ENCODE measurements at regions not wholly inside any gene's neighbourhood (a gene's known extent, or its start where the extent isn't known, plus 50 kb on each side); places are given as distances from the start of the nearest gene placed in this dataset.
"Not testable (repeated sequence)": the region's sequence is repeated elsewhere in the genome, so short reads cannot be mapped to it uniquely, and the experiment has no call there.

DNA sequence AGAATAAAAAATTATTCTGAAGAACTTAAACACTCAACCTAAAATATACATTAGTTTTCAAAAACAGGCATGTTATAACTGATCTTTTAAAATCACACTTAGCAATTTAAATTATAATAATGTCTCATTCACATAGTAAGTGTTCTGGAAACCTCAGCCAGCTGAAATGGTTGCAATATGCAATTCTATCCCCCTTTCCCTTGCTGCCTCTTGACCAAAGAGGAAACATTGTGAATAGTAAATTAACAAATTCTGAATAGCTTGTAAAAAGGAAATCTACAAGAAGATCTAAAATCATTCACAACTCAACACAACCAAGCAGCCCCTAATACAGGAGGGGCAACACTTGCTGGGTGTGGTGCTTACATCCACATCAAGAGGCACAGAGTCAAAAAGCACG is 431.9 kb downstream of the BCAT1 start:
- peaks cover 22% of the 10 kb centered on the region for H3K36me3 Mint-ChIP-seq (ENCODE audit: unreplicated experiment)
- DNase-seq (ENCODE audit: extremely low spot score, unreplicated experiment): no peak
- no peak overlapping the region for H3K27ac Mint-ChIP-seq (ENCODE audit: unreplicated experiment)
- no peaks in the 10 kb centered on the region for H3K27me3 Mint-ChIP-seq (ENCODE audit: unreplicated experiment)
- no peak overlapping the region for H3K4me3 Mint-ChIP-seq (ENCODE audit: unreplicated experiment)
- H3K4me1 Mint-ChIP-seq (ENCODE audit: unreplicated experiment): no peaks in the 10 kb centered on the region
- peaks cover 30% of the 10 kb centered on the region for H3K9me3 Mint-ChIP-seq (ENCODE audit: unreplicated experiment)
- TF ChIP-seq, protein P1, sequence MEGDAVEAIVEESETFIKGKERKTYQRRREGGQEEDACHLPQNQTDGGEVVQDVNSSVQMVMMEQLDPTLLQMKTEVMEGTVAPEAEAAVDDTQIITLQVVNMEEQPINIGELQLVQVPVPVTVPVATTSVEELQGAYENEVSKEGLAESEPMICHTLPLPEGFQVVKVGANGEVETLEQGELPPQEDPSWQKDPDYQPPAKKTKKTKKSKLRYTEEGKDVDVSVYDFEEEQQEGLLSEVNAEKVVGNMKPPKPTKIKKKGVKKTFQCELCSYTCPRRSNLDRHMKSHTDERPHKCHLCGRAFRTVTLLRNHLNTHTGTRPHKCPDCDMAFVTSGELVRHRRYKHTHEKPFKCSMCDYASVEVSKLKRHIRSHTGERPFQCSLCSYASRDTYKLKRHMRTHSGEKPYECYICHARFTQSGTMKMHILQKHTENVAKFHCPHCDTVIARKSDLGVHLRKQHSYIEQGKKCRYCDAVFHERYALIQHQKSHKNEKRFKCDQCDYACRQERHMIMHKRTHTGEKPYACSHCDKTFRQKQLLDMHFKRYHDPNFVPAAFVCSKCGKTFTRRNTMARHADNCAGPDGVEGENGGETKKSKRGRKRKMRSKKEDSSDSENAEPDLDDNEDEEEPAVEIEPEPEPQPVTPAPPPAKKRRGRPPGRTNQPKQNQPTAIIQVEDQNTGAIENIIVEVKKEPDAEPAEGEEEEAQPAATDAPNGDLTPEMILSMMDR (IDR thresholded peaks at IDR 0.05): no peak

GRCh38 chr12:24510581-24511125 is 438.2 kb downstream of the BCAT1 start:
- H3K4me1 Mint-ChIP-seq (ENCODE audit: unreplicated experiment): no peaks in the 10 kb centered on the region
- no peaks in the 10 kb centered on the region for H3K9me3 Mint-ChIP-seq (ENCODE audit: unreplicated experiment)
- H3K27me3 Mint-ChIP-seq (ENCODE audit: unreplicated experiment): no peaks in the 10 kb centered on the region
- H3K4me3 Mint-ChIP-seq (ENCODE audit: unreplicated experiment): no peak overlapping the region
- DNase-seq (ENCODE audit: extremely low spot score, unreplicated experiment): no peak
- TF ChIP-seq, protein P1 (IDR thresholded peaks at IDR 0.05): no peak
- H3K27ac Mint-ChIP-seq (ENCODE audit: unreplicated experiment): no peak overlapping the region
- no peaks in the 10 kb centered on the region for H3K36me3 Mint-ChIP-seq (ENCODE audit: unreplicated experiment)

DNA sequence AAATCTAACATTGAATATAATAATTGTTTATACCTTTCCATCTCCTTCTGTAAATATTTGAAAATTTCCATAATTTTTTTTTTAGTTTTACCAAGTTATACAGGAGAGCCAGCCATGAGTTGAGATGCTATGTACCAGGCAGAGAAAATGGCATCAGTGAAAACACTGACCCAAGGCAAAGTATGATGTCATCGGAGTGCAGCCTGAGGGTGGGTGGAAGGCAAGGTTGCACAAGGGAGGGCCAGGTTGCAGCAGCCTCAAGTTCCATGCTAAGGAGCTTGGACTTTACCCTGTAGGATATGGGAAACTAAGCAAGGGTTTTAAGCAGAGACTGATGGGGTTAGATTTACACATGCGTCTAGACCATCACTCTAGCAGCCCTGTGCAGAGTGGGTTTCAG is 441.1 kb downstream of the BCAT1 start:
- TF ChIP-seq, protein P1 (IDR thresholded peaks at IDR 0.05): no peak
- no peak overlapping the region for H3K4me3 Mint-ChIP-seq (ENCODE audit: unreplicated experiment)
- H3K27me3 Mint-ChIP-seq (ENCODE audit: unreplicated experiment): no peaks in the 10 kb centered on the region
- no peaks in the 10 kb centered on the region for H3K9me3 Mint-ChIP-seq (ENCODE audit: unreplicated experiment)
- H3K27ac Mint-ChIP-seq (ENCODE audit: unreplicated experiment): no peak overlapping the region
- no peaks in the 10 kb centered on the region for H3K36me3 Mint-ChIP-seq (ENCODE audit: unreplicated experiment)
- H3K4me1 Mint-ChIP-seq (ENCODE audit: unreplicated experiment): no peaks in the 10 kb centered on the region
- no peak for DNase-seq (ENCODE audit: extremely low spot score, unreplicated experiment)

GRCh38 chr12:24505366-24506015 is 443.4 kb downstream of the BCAT1 start:
- DNase-seq (ENCODE audit: extremely low spot score, unreplicated experiment): no peak
- TF ChIP-seq, protein P1 (IDR thresholded peaks at IDR 0.05): no peak
- Mint-ChIP-seq H3K36me3 (ENCODE audit: unreplicated experiment) (no peaks in the 10 kb centered on the region), H3K4me1 (ENCODE audit: unreplicated experiment) (peaks cover 5% of the 10 kb centered on the region), H3K4me3 (ENCODE audit: unreplicated experiment) (no peak overlapping the region), H3K27ac (ENCODE audit: unreplicated experiment) (no peak overlapping the region), H3K9me3 (ENCODE audit: unreplicated experiment) (no peaks in the 10 kb centered on the region), H3K27me3 (ENCODE audit: unreplicated experiment) (no peaks in the 10 kb centered on the region)

DNA sequence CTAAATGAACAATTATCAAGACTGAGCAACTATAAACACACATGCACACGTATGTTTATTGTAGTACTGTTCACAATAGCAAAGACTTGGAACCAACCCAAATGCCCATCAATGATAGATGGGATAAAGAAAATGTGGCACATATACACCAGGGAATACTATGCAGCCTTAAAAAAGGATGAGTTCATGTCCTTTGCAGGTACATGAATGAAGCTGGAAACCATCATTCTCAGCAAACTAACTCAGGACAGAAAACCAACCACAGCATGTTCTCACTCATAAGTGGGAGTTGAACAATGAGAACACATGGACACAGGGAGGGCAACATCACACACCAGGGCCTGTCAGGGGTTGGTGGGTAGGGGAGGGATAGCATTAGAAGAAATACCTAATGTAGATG is 445.4 kb downstream of the BCAT1 start:
- not testable (repeated sequence) for H3K4me3 Mint-ChIP-seq (ENCODE audit: unreplicated experiment); H3K36me3 Mint-ChIP-seq (ENCODE audit: unreplicated experiment); H3K27me3 Mint-ChIP-seq (ENCODE audit: unreplicated experiment); H3K27ac Mint-ChIP-seq (ENCODE audit: unreplicated experiment); H3K9me3 Mint-ChIP-seq (ENCODE audit: unreplicated experiment); DNase-seq (ENCODE audit: extremely low spot score, unreplicated experiment)
- peaks cover 25% of the 10 kb centered on the region for H3K4me1 Mint-ChIP-seq (ENCODE audit: unreplicated experiment)
